HG03159 (cell line): ENCODE measurements at regions not wholly inside any gene's neighbourhood (a gene's known extent, or its start where the extent isn't known, plus 50 kb on each side); places are given as distances from the start of the nearest gene placed in this dataset.

Experiments
- ATAC-seq: cut with Tn5 transposase; IDR thresholded peaks from one replicate; pipeline ENCODE4 v1.9.1; 2021; ENCODE audit warnings: mild to moderate bottlenecking, moderate library complexity; ENCODE audit not compliant: unreplicated experiment

- ATAC-seq, result no peak
Measured at GRCh38 chr2:217189131-217189530, 329.3 kb upstream of the TNP1 start.

GRCh38 chr2:217186668-217187159 lies 326.9 kb upstream of the TNP1 start:
- ATAC-seq, result no peak

GRCh38 chr2:217186152-217186551 lies 326.3 kb upstream of the TNP1 start:
- no peak for ATAC-seq

GRCh38 chr2:217185265-217185995 lies 325.6 kb upstream of the TNP1 start:
- ATAC-seq, result no peak

- no peak for ATAC-seq
Measured at GRCh38 chr2:217184242-217184641, 324.4 kb upstream of the TNP1 start.

- no peak for ATAC-seq
Measured at GRCh38 chr2:217183471-217183870, 323.6 kb upstream of the TNP1 start.

GRCh38 chr2:217182926-217183325 lies 323.1 kb upstream of the TNP1 start:
- no peak for ATAC-seq

- ATAC-seq, result no peak
Measured at GRCh38 chr2:217181512-217181911, 321.6 kb upstream of the TNP1 start.

- ATAC-seq, result no peak
Measured at GRCh38 chr2:217179854-217180253, 320.0 kb upstream of the TNP1 start.

GRCh38 chr2:217178341-217178740 lies 318.5 kb upstream of the TNP1 start:
- no peak for ATAC-seq

GRCh38 chr2:217177720-217178119 lies 317.9 kb upstream of the TNP1 start:
- no peak for ATAC-seq

- ATAC-seq, result no peak
Measured at GRCh38 chr2:217171874-217172273, 312.0 kb upstream of the TNP1 start.

- ATAC-seq, result no peak
Measured at GRCh38 chr2:217168496-217168895, 308.6 kb upstream of the TNP1 start.

GRCh38 chr2:217167531-217167930 lies 307.7 kb upstream of the TNP1 start:
- ATAC-seq, result no peak

- no peak for ATAC-seq
Measured at GRCh38 chr2:217166241-217166850, 306.5 kb upstream of the TNP1 start.

GRCh38 chr2:217165547-217165946 lies 305.7 kb upstream of the TNP1 start:
- ATAC-seq, result no peak

- no peak for ATAC-seq
Measured at GRCh38 chr2:217163987-217164386, 304.1 kb upstream of the TNP1 start.

GRCh38 chr2:217162533-217162932 lies 302.7 kb upstream of the TNP1 start:
- no peak for ATAC-seq

GRCh38 chr2:217160978-217161973 lies 301.4 kb upstream of the TNP1 start:
- ATAC-seq, result no peak

- no peak for ATAC-seq
Measured at GRCh38 chr2:217160103-217160743, 300.4 kb upstream of the TNP1 start.

- no peak for ATAC-seq
Measured at GRCh38 chr2:217158928-217159327, 299.1 kb upstream of the TNP1 start.
